ENCODE measurements at regions not wholly inside any gene's neighbourhood (a gene's known extent, or its start where the extent isn't known, plus 50 kb on each side); places are given as distances from the start of the nearest gene placed in this dataset.
"Not testable (repeated sequence)": the region's sequence is repeated elsewhere in the genome, so short reads cannot be mapped to it uniquely, and the experiment has no call there.

- no peak for DNase-seq
Measured at GRCh38 chr9:21605489-21605931, 123.4 kb upstream of the IFNE start.

GRCh38 chr9:21607576-21607975 is 125.5 kb upstream of the IFNE start:
- DNase-seq: no peak

- DNase-seq: no peak
Measured at GRCh38 chr9:21608200-21608599, 126.1 kb upstream of the IFNE start.

- no peak for DNase-seq
Measured at GRCh38 chr9:21609506-21609905, 127.4 kb upstream of the IFNE start.

GRCh38 chr9:21611891-21612290 is 129.8 kb upstream of the IFNE start:
- DNase-seq: no peak

- no peak for DNase-seq
Measured at GRCh38 chr9:21615018-21615417, 132.9 kb upstream of the IFNE start.

GRCh38 chr9:21615446-21615845 is 133.3 kb upstream of the IFNE start:
- DNase-seq: no peak

- DNase-seq: no peak
Measured at GRCh38 chr9:21616082-21616778, 134.1 kb upstream of the IFNE start.

GRCh38 chr9:21624675-21625644 is 142.8 kb upstream of the IFNE start:
- DNase-seq: no peak

GRCh38 chr9:21626493-21626892 is 144.4 kb upstream of the IFNE start:
- DNase-seq: no peak

- DNase-seq: not testable (repeated sequence)
Measured at GRCh38 chr9:21628954-21629353, 146.8 kb upstream of the IFNE start.

GRCh38 chr9:21634951-21635350 is 152.8 kb upstream of the IFNE start:
- DNase-seq: no peak

- no peak for DNase-seq
Measured at GRCh38 chr9:21638104-21638503, 156.0 kb upstream of the IFNE start.

GRCh38 chr9:21653091-21653490 is 149.3 kb upstream of the MTAP start:
- no peak for DNase-seq

GRCh38 chr9:21653589-21653988 is 148.8 kb upstream of the MTAP start:
- no peak for DNase-seq

GRCh38 chr9:21656776-21657674 is 145.4 kb upstream of the MTAP start:
- DNase-seq: no peak

GRCh38 chr9:21657966-21658667 is 144.3 kb upstream of the MTAP start:
- no peak for DNase-seq

- DNase-seq: no peak
Measured at GRCh38 chr9:21660976-21661375, 141.5 kb upstream of the MTAP start.

GRCh38 chr9:21661626-21662025 is 140.8 kb upstream of the MTAP start:
- DNase-seq: no peak

- no peak for DNase-seq
Measured at GRCh38 chr9:21668516-21668915, 133.9 kb upstream of the MTAP start.

GRCh38 chr9:21669701-21670100 is 132.7 kb upstream of the MTAP start:
- DNase-seq: no peak

- no peak for DNase-seq
Measured at GRCh38 chr9:21670374-21670773, 132.1 kb upstream of the MTAP start.
